HG03460 (cell line): ENCODE measurements at regions not wholly inside any gene's neighbourhood (a gene's known extent, or its start where the extent isn't known, plus 50 kb on each side); places are given as distances from the start of the nearest gene placed in this dataset.
A peak's percentile ranks its signal among the peaks of the same experiment; 100 is the strongest.
"Not testable (repeated sequence)": the region's sequence is repeated elsewhere in the genome, so short reads cannot be mapped to it uniquely, and the experiment has no call there.

ENCODE experiments used
- ATAC-seq: cut with Tn5 transposase; IDR thresholded peaks from one replicate; pipeline ENCODE4 v1.9.1; 2021; ENCODE audit not compliant: unreplicated experiment

GRCh38 chr3:181336597-181336996, 347.1 kb upstream of the DNAJC19 start:
- ATAC-seq: no peak

GRCh38 chr3:181333394-181333793, 343.9 kb upstream of the DNAJC19 start:
- ATAC-seq: no peak

GRCh38 chr3:181330821-181331563, 341.5 kb upstream of the DNAJC19 start:
- ATAC-seq: no peak

GRCh38 chr3:181330257-181330656, 340.7 kb upstream of the DNAJC19 start:
- no peak for ATAC-seq

GRCh38 chr3:181329024-181329423, 339.5 kb upstream of the DNAJC19 start:
- no peak for ATAC-seq

- ATAC-seq: no peak
Observed at GRCh38 chr3:181328346-181328745, 338.8 kb upstream of the DNAJC19 start.

GRCh38 chr3:181327349-181327748, 337.8 kb upstream of the DNAJC19 start:
- no peak for ATAC-seq

GRCh38 chr3:181326637-181327223, 337.2 kb upstream of the DNAJC19 start:
- peak; percentile 68 for ATAC-seq

GRCh38 chr3:181324516-181324915, 335.0 kb upstream of the DNAJC19 start:
- ATAC-seq: not testable (repeated sequence)

- ATAC-seq: no peak
Observed at GRCh38 chr3:181318321-181318720, 328.8 kb upstream of the DNAJC19 start.

- no peak for ATAC-seq
Observed at GRCh38 chr3:181317508-181317907, 328.0 kb upstream of the DNAJC19 start.

- no peak for ATAC-seq
Observed at GRCh38 chr3:181316482-181316881, 326.9 kb upstream of the DNAJC19 start.

- ATAC-seq: no peak
Observed at GRCh38 chr3:181313335-181313734, 323.8 kb upstream of the DNAJC19 start.

- ATAC-seq: no peak
Observed at GRCh38 chr3:181311186-181311585, 321.6 kb upstream of the DNAJC19 start.

- ATAC-seq: no peak
Observed at GRCh38 chr3:181302960-181303359, 313.4 kb upstream of the DNAJC19 start.

- ATAC-seq: no peak
Observed at GRCh38 chr3:181300033-181300432, 310.5 kb upstream of the DNAJC19 start.

- no peak for ATAC-seq
Observed at GRCh38 chr3:181298421-181298820, 308.9 kb upstream of the DNAJC19 start.

GRCh38 chr3:181292984-181293383, 303.4 kb upstream of the DNAJC19 start:
- peak; percentile 92 for ATAC-seq

GRCh38 chr3:181290941-181291340, 301.4 kb upstream of the DNAJC19 start:
- no peak for ATAC-seq

- no peak for ATAC-seq
Observed at GRCh38 chr3:181289306-181289705, 299.8 kb upstream of the DNAJC19 start.

- no peak for ATAC-seq
Observed at GRCh38 chr3:181288145-181288544, 298.6 kb upstream of the DNAJC19 start.

- ATAC-seq: no peak
Observed at GRCh38 chr3:181279239-181279565, 289.7 kb upstream of the DNAJC19 start.
